Peyer's patch (tissue), 4 donors: ENCODE measurements at regions not wholly inside any gene's neighbourhood (a gene's known extent, or its start where the extent isn't known, plus 50 kb on each side); places are given as distances from the start of the nearest gene placed in this dataset.
"Not testable (repeated sequence)": the region's sequence is repeated elsewhere in the genome, so short reads cannot be mapped to it uniquely, and the experiment has no call there.

Source experiments
- POLR2A ChIP-seq, 2 donors: fragments of 450-650 bp; IDR thresholded peaks; one replicate each; pipeline ENCODE4 v1.5.1; 2017; ENCODE audit warnings: antibody characterized with exemption in 2 of 2, mild to moderate bottlenecking in 2 of 2, moderate library complexity in 2 of 2
- TF ChIP-seq, protein P1 (sequence below), 6 experiments: fragments of 450-650 bp in 4 of 6; fragments of 200-600 bp in 2 of 6; sonication (generic) in 1 of 6; IDR thresholded peaks; one replicate each; pipeline ENCODE4 v1.5.1; 2017 to 2019; ENCODE audit warnings: antibody characterized with exemption in 6 of 6, mild to moderate bottlenecking in 3 of 6, moderate library complexity in 1 of 6

DNA sequence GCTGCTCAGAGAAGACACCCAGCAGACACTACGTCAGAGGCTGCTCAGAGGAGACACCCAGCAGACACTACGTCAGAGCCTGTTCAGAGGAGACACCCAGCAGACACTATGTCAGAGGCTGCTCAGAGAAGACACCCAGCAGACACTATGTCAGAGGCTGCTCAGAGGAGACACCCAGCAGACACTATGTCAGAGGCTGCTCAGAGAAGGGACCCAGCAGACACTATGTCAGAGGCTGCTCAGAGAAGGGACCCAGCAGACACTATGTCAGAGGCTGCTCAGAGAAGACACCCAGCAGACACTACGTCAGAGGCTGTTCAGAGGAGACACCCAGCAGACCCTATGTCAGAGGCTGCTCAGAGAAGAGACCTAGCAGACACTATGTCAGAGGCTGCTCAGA, 92.0 kb upstream of the FRG1 start:
- TF ChIP-seq, protein P1, sequence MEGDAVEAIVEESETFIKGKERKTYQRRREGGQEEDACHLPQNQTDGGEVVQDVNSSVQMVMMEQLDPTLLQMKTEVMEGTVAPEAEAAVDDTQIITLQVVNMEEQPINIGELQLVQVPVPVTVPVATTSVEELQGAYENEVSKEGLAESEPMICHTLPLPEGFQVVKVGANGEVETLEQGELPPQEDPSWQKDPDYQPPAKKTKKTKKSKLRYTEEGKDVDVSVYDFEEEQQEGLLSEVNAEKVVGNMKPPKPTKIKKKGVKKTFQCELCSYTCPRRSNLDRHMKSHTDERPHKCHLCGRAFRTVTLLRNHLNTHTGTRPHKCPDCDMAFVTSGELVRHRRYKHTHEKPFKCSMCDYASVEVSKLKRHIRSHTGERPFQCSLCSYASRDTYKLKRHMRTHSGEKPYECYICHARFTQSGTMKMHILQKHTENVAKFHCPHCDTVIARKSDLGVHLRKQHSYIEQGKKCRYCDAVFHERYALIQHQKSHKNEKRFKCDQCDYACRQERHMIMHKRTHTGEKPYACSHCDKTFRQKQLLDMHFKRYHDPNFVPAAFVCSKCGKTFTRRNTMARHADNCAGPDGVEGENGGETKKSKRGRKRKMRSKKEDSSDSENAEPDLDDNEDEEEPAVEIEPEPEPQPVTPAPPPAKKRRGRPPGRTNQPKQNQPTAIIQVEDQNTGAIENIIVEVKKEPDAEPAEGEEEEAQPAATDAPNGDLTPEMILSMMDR (IDR thresholded peaks at IDR 0.05), result not testable (repeated sequence)
- not testable (repeated sequence) for TF ChIP-seq POLR2A (IDR thresholded peaks at IDR 0.05)
